ENCODE measurements at regions not wholly inside any gene's neighbourhood (a gene's known extent, or its start where the extent isn't known, plus 50 kb on each side); places are given as distances from the start of the nearest gene placed in this dataset.

DNA sequence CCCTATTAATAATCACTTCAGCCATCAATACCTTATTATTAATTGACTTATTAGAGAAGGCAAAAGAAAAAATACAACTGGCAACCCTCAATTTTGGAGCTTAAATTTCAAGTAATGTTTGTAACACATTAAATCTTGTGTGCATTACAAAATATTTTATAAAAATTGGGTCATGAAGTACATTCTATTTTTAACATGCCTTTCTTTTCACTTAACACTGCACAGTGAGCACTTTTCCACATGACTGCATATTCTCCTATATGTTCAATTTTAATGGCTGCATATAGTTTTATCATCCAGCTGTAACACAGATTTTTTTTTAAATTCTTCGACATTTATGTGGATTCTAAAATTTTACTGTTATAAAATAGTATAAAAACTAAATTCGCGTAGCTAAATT lies 92.5 kb downstream of the SLC17A6 start:
- TF ChIP-seq EZH2phosphoT487 (IDR thresholded peaks at IDR 0.05; ENCODE audit: borderline replicate concordance, low read depth, low read length): no peak
- TF ChIP-seq, protein P1, sequence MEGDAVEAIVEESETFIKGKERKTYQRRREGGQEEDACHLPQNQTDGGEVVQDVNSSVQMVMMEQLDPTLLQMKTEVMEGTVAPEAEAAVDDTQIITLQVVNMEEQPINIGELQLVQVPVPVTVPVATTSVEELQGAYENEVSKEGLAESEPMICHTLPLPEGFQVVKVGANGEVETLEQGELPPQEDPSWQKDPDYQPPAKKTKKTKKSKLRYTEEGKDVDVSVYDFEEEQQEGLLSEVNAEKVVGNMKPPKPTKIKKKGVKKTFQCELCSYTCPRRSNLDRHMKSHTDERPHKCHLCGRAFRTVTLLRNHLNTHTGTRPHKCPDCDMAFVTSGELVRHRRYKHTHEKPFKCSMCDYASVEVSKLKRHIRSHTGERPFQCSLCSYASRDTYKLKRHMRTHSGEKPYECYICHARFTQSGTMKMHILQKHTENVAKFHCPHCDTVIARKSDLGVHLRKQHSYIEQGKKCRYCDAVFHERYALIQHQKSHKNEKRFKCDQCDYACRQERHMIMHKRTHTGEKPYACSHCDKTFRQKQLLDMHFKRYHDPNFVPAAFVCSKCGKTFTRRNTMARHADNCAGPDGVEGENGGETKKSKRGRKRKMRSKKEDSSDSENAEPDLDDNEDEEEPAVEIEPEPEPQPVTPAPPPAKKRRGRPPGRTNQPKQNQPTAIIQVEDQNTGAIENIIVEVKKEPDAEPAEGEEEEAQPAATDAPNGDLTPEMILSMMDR (conservative IDR thresholded peaks at IDR 0.05; ENCODE audit: low read length): no peak
